ENCODE measurements at regions not wholly inside any gene's neighbourhood (a gene's known extent, or its start where the extent isn't known, plus 50 kb on each side); places are given as distances from the start of the nearest gene placed in this dataset.

DNA sequence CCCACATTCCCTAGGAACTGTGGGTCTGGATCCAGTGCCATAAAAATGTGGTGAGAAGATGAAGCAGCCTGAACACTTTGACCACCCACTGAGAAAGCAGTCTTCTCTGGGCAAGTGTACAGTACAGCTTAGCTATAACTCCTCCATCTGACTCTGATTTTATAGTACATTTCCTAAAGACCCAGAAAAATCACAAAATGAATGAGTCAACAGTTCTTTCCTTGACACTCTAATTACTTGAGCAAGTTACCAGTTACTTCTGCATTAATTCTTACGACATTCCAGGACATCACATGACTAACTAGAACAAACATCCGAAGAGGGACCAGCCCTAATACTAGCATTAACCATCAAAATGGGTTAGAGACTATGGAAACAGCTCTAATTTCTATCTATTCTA, 148.1 kb upstream of the PEX5L start (continued):
- TF ChIP-seq ESRRA (IDR thresholded peaks at IDR 0.05; ENCODE audit: borderline replicate concordance, low read length) = no peak
- TF ChIP-seq HDAC2 (IDR thresholded peaks at IDR 0.05) = no peak
- TF ChIP-seq, protein P1, sequence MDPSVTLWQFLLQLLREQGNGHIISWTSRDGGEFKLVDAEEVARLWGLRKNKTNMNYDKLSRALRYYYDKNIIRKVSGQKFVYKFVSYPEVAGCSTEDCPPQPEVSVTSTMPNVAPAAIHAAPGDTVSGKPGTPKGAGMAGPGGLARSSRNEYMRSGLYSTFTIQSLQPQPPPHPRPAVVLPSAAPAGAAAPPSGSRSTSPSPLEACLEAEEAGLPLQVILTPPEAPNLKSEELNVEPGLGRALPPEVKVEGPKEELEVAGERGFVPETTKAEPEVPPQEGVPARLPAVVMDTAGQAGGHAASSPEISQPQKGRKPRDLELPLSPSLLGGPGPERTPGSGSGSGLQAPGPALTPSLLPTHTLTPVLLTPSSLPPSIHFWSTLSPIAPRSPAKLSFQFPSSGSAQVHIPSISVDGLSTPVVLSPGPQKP (IDR thresholded peaks at IDR 0.05; ENCODE audit: low read depth, low read length) = no peak
- no peak for TF ChIP-seq EHF (CRISPR knock-in tag; IDR thresholded peaks at IDR 0.05)
- no peak for TF ChIP-seq EHMT2 (IDR thresholded peaks at IDR 0.05; ENCODE audit: low read depth)
- no peak for TF ChIP-seq HEYL (CRISPR knock-in tag; IDR thresholded peaks at IDR 0.05)
- no peak for TF ChIP-seq BHLHE40 (IDR thresholded peaks at IDR 0.05; ENCODE audit: low read depth, low read length)

GRCh38 chr3:180185650-180186049, 148.9 kb upstream of the PEX5L start:
- H3K4me1 ChIP-seq = no peaks in the 10 kb centered on the region
- FAIRE-seq = no peak
- H3K4me3 ChIP-seq = no peak overlapping the region
- WGBS (ENCODE audit: missing lambda C conversion rate) = 33% methylated on average over 2 of the region's 2 CpGs
- H3K9me3 ChIP-seq = no peaks in the 10 kb centered on the region
- ChIA-PET CTCF (interaction anchor here (1.2 kb wide), 1 partner anchor 257 kb away, joined by 3 read pairs; no protein-coding TSS in a partner anchor), POLR2A (no interaction called here)
- ATAC-seq = no peak
- H3K27ac ChIP-seq = no peak overlapping the region
- TF ChIP-seq, protein P2, sequence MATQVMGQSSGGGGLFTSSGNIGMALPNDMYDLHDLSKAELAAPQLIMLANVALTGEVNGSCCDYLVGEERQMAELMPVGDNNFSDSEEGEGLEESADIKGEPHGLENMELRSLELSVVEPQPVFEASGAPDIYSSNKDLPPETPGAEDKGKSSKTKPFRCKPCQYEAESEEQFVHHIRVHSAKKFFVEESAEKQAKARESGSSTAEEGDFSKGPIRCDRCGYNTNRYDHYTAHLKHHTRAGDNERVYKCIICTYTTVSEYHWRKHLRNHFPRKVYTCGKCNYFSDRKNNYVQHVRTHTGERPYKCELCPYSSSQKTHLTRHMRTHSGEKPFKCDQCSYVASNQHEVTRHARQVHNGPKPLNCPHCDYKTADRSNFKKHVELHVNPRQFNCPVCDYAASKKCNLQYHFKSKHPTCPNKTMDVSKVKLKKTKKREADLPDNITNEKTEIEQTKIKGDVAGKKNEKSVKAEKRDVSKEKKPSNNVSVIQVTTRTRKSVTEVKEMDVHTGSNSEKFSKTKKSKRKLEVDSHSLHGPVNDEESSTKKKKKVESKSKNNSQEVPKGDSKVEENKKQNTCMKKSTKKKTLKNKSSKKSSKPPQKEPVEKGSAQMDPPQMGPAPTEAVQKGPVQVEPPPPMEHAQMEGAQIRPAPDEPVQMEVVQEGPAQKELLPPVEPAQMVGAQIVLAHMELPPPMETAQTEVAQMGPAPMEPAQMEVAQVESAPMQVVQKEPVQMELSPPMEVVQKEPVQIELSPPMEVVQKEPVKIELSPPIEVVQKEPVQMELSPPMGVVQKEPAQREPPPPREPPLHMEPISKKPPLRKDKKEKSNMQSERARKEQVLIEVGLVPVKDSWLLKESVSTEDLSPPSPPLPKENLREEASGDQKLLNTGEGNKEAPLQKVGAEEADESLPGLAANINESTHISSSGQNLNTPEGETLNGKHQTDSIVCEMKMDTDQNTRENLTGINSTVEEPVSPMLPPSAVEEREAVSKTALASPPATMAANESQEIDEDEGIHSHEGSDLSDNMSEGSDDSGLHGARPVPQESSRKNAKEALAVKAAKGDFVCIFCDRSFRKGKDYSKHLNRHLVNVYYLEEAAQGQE (IDR thresholded peaks at IDR 0.05) = no peak
- TF ChIP-seq FOSL2 (IDR thresholded peaks at IDR 0.05) = no peak
- no peak for TF ChIP-seq FOSL2 (CRISPR knock-in tag; IDR thresholded peaks at IDR 0.05)
- TF ChIP-seq KDM1A (IDR thresholded peaks at IDR 0.05; ENCODE audit: low read depth) = no peak
- TF ChIP-seq FOXS1 (CRISPR knock-in tag; IDR thresholded peaks at IDR 0.05) = no peak
- TF ChIP-seq BCL3 (IDR thresholded peaks at IDR 0.05) = no peak
- no peak for TF ChIP-seq HEYL (CRISPR knock-in tag; IDR thresholded peaks at IDR 0.05)
- TF ChIP-seq POLR2A (IDR thresholded peaks at IDR 0.05; ENCODE audit: low read length) = no peak
- no peak for TF ChIP-seq KDM5A (IDR thresholded peaks at IDR 0.05)
- no peak for TF ChIP-seq E2F6 (IDR thresholded peaks at IDR 0.05; ENCODE audit: borderline replicate concordance, low read depth)
- no peak for TF ChIP-seq CBX8 (IDR thresholded peaks at IDR 0.05)
- TF ChIP-seq CHD2 (IDR thresholded peaks at IDR 0.05; ENCODE audit: low read length, partially characterized antibody) = no peak
- TF ChIP-seq NR3C1 (IDR thresholded peaks at IDR 0.05) = no peak
- TF ChIP-seq, protein P3, sequence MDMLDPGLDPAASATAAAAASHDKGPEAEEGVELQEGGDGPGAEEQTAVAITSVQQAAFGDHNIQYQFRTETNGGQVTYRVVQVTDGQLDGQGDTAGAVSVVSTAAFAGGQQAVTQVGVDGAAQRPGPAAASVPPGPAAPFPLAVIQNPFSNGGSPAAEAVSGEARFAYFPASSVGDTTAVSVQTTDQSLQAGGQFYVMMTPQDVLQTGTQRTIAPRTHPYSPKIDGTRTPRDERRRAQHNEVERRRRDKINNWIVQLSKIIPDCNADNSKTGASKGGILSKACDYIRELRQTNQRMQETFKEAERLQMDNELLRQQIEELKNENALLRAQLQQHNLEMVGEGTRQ (IDR thresholded peaks at IDR 0.05) = no peak
- TF ChIP-seq, protein P4, sequence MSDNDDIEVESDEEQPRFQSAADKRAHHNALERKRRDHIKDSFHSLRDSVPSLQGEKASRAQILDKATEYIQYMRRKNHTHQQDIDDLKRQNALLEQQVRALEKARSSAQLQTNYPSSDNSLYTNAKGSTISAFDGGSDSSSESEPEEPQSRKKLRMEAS (IDR thresholded peaks at IDR 0.05) = no peak
- no peak for TF ChIP-seq NFE2L2 (conservative IDR thresholded peaks at IDR 0.05; ENCODE audit: low read length)
- TF ChIP-seq ESRRA (IDR thresholded peaks at IDR 0.05; ENCODE audit: borderline replicate concordance, low read length) = no peak
- TF ChIP-seq EHMT2 (IDR thresholded peaks at IDR 0.05; ENCODE audit: low read depth) = no peak
- no peak for TF ChIP-seq POLR2AphosphoS2 (conservative IDR thresholded peaks at IDR 0.05; ENCODE audit: low read length)
- H3K4me2 ChIP-seq = no peak overlapping the region
- DNase-seq (ENCODE audit: low read depth in 1 of 2, low spot score in 1 of 2) = no peak
